CD4-positive, alpha-beta T cell treated with Interleukin-10 for 1 hour (primary cell): ENCODE measurements at regions not wholly inside any gene's neighbourhood (a gene's known extent, or its start where the extent isn't known, plus 50 kb on each side); places are given as distances from the start of the nearest gene placed in this dataset.
A peak's percentile ranks its signal among the peaks of the same experiment; 100 is the strongest.

Experiments
- DNase-seq: peaks from one replicate; pipeline ENCODE4 v3.0.0-alpha.2; 2020

GRCh38 chr18:60445341-60445740 lies 72.8 kb upstream of the MC4R start:
- no peak for DNase-seq

GRCh38 chr18:60446821-60447220 lies 74.2 kb upstream of the MC4R start:
- DNase-seq = no peak

- no peak for DNase-seq
Measured at GRCh38 chr18:60448487-60449267, 76.1 kb upstream of the MC4R start.

GRCh38 chr18:60452421-60452820 lies 79.8 kb upstream of the MC4R start:
- no peak for DNase-seq

GRCh38 chr18:60466677-60467076 lies 94.1 kb upstream of the MC4R start:
- no peak for DNase-seq

- DNase-seq = no peak
Measured at GRCh38 chr18:60469387-60470100, 97.0 kb upstream of the MC4R start.

- no peak for DNase-seq
Measured at GRCh38 chr18:60471652-60472051, 99.1 kb upstream of the MC4R start.

- DNase-seq = no peak
Measured at GRCh38 chr18:60485201-60485600, 112.6 kb upstream of the MC4R start.

- no peak for DNase-seq
Measured at GRCh38 chr18:60493066-60493465, 120.5 kb upstream of the MC4R start.

- DNase-seq = no peak
Measured at GRCh38 chr18:60499675-60500074, 127.1 kb upstream of the MC4R start.

GRCh38 chr18:60500960-60501359 lies 128.4 kb upstream of the MC4R start:
- DNase-seq = no peak

GRCh38 chr18:60502591-60502990 lies 130.0 kb upstream of the MC4R start:
- DNase-seq = no peak

- no peak for DNase-seq
Measured at GRCh38 chr18:60503199-60503598, 130.6 kb upstream of the MC4R start.

GRCh38 chr18:60506190-60506589 lies 133.6 kb upstream of the MC4R start:
- no peak for DNase-seq

GRCh38 chr18:60506682-60507081 lies 134.1 kb upstream of the MC4R start:
- no peak for DNase-seq

- no peak for DNase-seq
Measured at GRCh38 chr18:60508108-60508507, 135.5 kb upstream of the MC4R start.

GRCh38 chr18:60534538-60534937 lies 162.0 kb upstream of the MC4R start:
- DNase-seq = no peak

- DNase-seq = no peak
Measured at GRCh38 chr18:60537074-60537473, 164.5 kb upstream of the MC4R start.

GRCh38 chr18:60538891-60539290 lies 166.3 kb upstream of the MC4R start:
- DNase-seq = no peak

GRCh38 chr18:60541661-60542060 lies 169.1 kb upstream of the MC4R start:
- DNase-seq = no peak

GRCh38 chr18:60543646-60544045 lies 171.1 kb upstream of the MC4R start:
- DNase-seq = no peak

GRCh38 chr18:60549338-60549960 lies 176.9 kb upstream of the MC4R start:
- DNase-seq = peak; percentile 19

- no peak for DNase-seq
Measured at GRCh38 chr18:60552948-60553347, 180.4 kb upstream of the MC4R start.

GRCh38 chr18:60554967-60555366 lies 182.4 kb upstream of the MC4R start:
- no peak for DNase-seq
